GM19438 (cell line): ENCODE measurements at regions not wholly inside any gene's neighbourhood (a gene's known extent, or its start where the extent isn't known, plus 50 kb on each side); places are given as distances from the start of the nearest gene placed in this dataset.

Experiments used
- ATAC-seq: cut with Tn5 transposase; IDR thresholded peaks from one replicate; pipeline ENCODE4 v1.9.1; 2021; ENCODE audit warnings: low read depth; ENCODE audit not compliant: unreplicated experiment

GRCh38 chr1:229094476-229095311 lies 176.2 kb upstream of the RAB4A start:
- ATAC-seq, result no peak

GRCh38 chr1:229095325-229095724 lies 175.6 kb upstream of the RAB4A start:
- no peak for ATAC-seq

- no peak for ATAC-seq
Observed at GRCh38 chr1:229097356-229097755, 173.6 kb upstream of the RAB4A start.

- ATAC-seq, result no peak
Observed at GRCh38 chr1:229098361-229098760, 172.6 kb upstream of the RAB4A start.

GRCh38 chr1:229098903-229099578 lies 171.9 kb upstream of the RAB4A start:
- no peak for ATAC-seq

GRCh38 chr1:229101011-229101871 lies 169.7 kb upstream of the RAB4A start:
- ATAC-seq, result no peak

- ATAC-seq, result no peak
Observed at GRCh38 chr1:229102741-229103391, 168.0 kb upstream of the RAB4A start.

- ATAC-seq, result no peak
Observed at GRCh38 chr1:229104654-229105053, 166.3 kb upstream of the RAB4A start.

GRCh38 chr1:229105109-229105508 lies 165.8 kb upstream of the RAB4A start:
- no peak for ATAC-seq

GRCh38 chr1:229105822-229106525 lies 164.9 kb upstream of the RAB4A start:
- ATAC-seq, result no peak

GRCh38 chr1:229106526-229107125 lies 164.3 kb upstream of the RAB4A start:
- ATAC-seq, result no peak

GRCh38 chr1:229107304-229107815 lies 163.6 kb upstream of the RAB4A start:
- ATAC-seq, result no peak

- no peak for ATAC-seq
Observed at GRCh38 chr1:229107972-229108371, 162.9 kb upstream of the RAB4A start.

GRCh38 chr1:229108598-229109201 lies 162.2 kb upstream of the RAB4A start:
- ATAC-seq, result no peak

GRCh38 chr1:229109320-229109761 lies 161.6 kb upstream of the RAB4A start:
- no peak for ATAC-seq

GRCh38 chr1:229110986-229111385 lies 159.9 kb upstream of the RAB4A start:
- ATAC-seq, result no peak

GRCh38 chr1:229111703-229112319 lies 159.1 kb upstream of the RAB4A start:
- no peak for ATAC-seq

- no peak for ATAC-seq
Observed at GRCh38 chr1:229112832-229113548, 157.9 kb upstream of the RAB4A start.
